IMR-90 (cell line): ENCODE measurements at regions not wholly inside any gene's neighbourhood (a gene's known extent, or its start where the extent isn't known, plus 50 kb on each side); places are given as distances from the start of the nearest gene placed in this dataset.

Experiments
- ATAC-seq: fragments of 200-7000 bp; cut with Tn5 transposase; 2 replicates; pipeline ENCODE4 v1.9.1; 2020; ENCODE audit warnings: low read depth, mild to moderate bottlenecking, moderate library complexity
- BruUV-seq: library from RNA; stranded (reverse); fragments of 400-500 nt; replicated peaks from 2 replicates; lab custom pipeline; 2021; lab: Mats Ljungman, UMichigan
- CTCF ChIA-PET: fragments of 300-600 bp; formaldehyde crosslinking; extraction: SDS; loops from one replicate; lab custom pipeline; 2021; ENCODE audit warnings: antibody characterized with exemption; lab: Yijun Ruan, JAX
- POLR2A ChIA-PET: fragments of 300-600 bp; sonication (Branson Sonifier 250); formaldehyde crosslinking; loops from one replicate; lab custom pipeline; 2022; ENCODE audit warnings: antibody characterized with exemption; ENCODE audit not compliant: unreplicated experiment; lab: Charles Lee
- DNase-seq: peaks from one replicate; pipeline ENCODE4 v3.0.0; 2013
- H2AFZ ChIP-seq: replicated peaks from 2 replicates; pipeline ENCODE3; 2013; ENCODE audit warnings: low read length, mild to moderate bottlenecking; ENCODE audit not compliant: poor library complexity
- H2AK5ac ChIP-seq: 2 replicates; pipeline ENCODE4 v1.6.1; 2013; ENCODE audit warnings: low read depth, low read length, inconsistent platforms
- H2AK9ac ChIP-seq: replicated peaks from 2 replicates; pipeline ENCODE3; 2013; ENCODE audit warnings: mild to moderate bottlenecking, low read depth, low read length, moderate library complexity; ENCODE audit not compliant: poor library complexity
- H2BK120ac ChIP-seq: 2 replicates; pipeline ENCODE4 v1.6.1; 2013; ENCODE audit warnings: low read depth, low read length, inconsistent platforms
- H2BK15ac ChIP-seq: 3 replicates; pipeline ENCODE4 v1.6.1; 2013; ENCODE audit warnings: low read depth, low read length, inconsistent platforms
- H2BK20ac ChIP-seq: 2 replicates; pipeline ENCODE4 v1.6.1; 2013; ENCODE audit warnings: low read depth, mild to moderate bottlenecking, inconsistent platforms, low read length, moderate library complexity
- H2BK5ac ChIP-seq: 2 replicates; pipeline ENCODE4 v1.6.1; 2013; ENCODE audit warnings: mild to moderate bottlenecking, low read depth, low read length, inconsistent platforms; ENCODE audit not compliant: poor library complexity, severe bottlenecking
- H3K14ac ChIP-seq: replicated peaks from 2 replicates; pipeline ENCODE4 v1.6.1; 2013; ENCODE audit warnings: low read depth, low read length, inconsistent platforms
- H3K18ac ChIP-seq: 2 replicates; pipeline ENCODE4 v1.6.1; 2013; ENCODE audit warnings: low read depth, low read length, control low read depth
- H3K23ac ChIP-seq: 2 replicates; pipeline ENCODE4 v1.6.1; 2013; ENCODE audit warnings: low read depth, low read length, inconsistent platforms
- H3K27ac ChIP-seq: 2 replicates; pipeline ENCODE4 v1.5.1; 2013; ENCODE audit warnings: mild to moderate bottlenecking, control low read depth, low read length; ENCODE audit not compliant: insufficient read depth
- H3K27me3 ChIP-seq: 2 replicates; pipeline ENCODE4 v1.6.1; 2013; ENCODE audit warnings: low read length; ENCODE audit not compliant: control insufficient read depth, insufficient read depth
- H3K36me3 ChIP-seq: 2 replicates; pipeline ENCODE4 v1.6.1; 2013; ENCODE audit warnings: low read length, mixed read lengths; ENCODE audit not compliant: control insufficient read depth, insufficient read depth
- H3K4ac ChIP-seq: 2 replicates; pipeline ENCODE4 v1.6.1; 2013; ENCODE audit warnings: low read depth, low read length, inconsistent platforms
- H3K4me1 ChIP-seq: 2 replicates; pipeline ENCODE4 v1.6.1; 2013; ENCODE audit warnings: low read length, mixed read lengths; ENCODE audit not compliant: control insufficient read depth, insufficient read depth
- H3K4me2 ChIP-seq: 2 replicates; pipeline ENCODE4 v1.6.1; 2013; ENCODE audit warnings: low read depth, mild to moderate bottlenecking, control low read depth, low read length, moderate library complexity
- H3K4me3 ChIP-seq: 2 replicates; pipeline ENCODE4 v1.5.1; 2013; ENCODE audit warnings: low read depth, mild to moderate bottlenecking, control low read depth, low read length, moderate library complexity; ENCODE audit not compliant: insufficient read depth
- H3K56ac ChIP-seq: 2 replicates; pipeline ENCODE4 v1.6.1; 2013; ENCODE audit warnings: low read length, inconsistent platforms; ENCODE audit not compliant: insufficient read depth; ENCODE audit errors: extremely low read depth
- H3K79me1 ChIP-seq, 2 experiments: 2 replicates each; pipeline ENCODE4 v1.6.1; 2013; ENCODE audit warnings: low read length in 2 of 2, inconsistent platforms in 1 of 2, low read depth in 1 of 2
- H3K9ac ChIP-seq: 2 replicates; pipeline ENCODE4 v1.6.1; 2013; ENCODE audit warnings: low read depth, low read length, control low read depth
- H3K9me1 ChIP-seq: 2 replicates; pipeline ENCODE4 v1.6.1; 2013; ENCODE audit warnings: low read length, inconsistent platforms; ENCODE audit not compliant: insufficient read depth
- H3K9me3 ChIP-seq: 2 replicates; pipeline ENCODE4 v1.6.1; 2013; ENCODE audit warnings: low read length; ENCODE audit not compliant: control insufficient read depth, insufficient read depth
- H4K20me1 ChIP-seq: 2 replicates; pipeline ENCODE4 v1.6.1; 2013; ENCODE audit warnings: low read length, inconsistent platforms; ENCODE audit not compliant: insufficient read depth
- H4K5ac ChIP-seq: 2 replicates; pipeline ENCODE4 v1.6.1; 2013; ENCODE audit warnings: mild to moderate bottlenecking, low read depth, low read length, control low read depth
- H4K8ac ChIP-seq, 2 experiments: 2 replicates each; pipeline ENCODE4 v1.6.1; 2013; ENCODE audit warnings: low read depth in 2 of 2, low read length in 2 of 2, control low read depth in 1 of 2, inconsistent platforms in 1 of 2
- H4K91ac ChIP-seq: 2 replicates; pipeline ENCODE4 v1.6.1; 2013; ENCODE audit warnings: low read depth, low read length, inconsistent platforms; ENCODE audit not compliant: insufficient read depth
- BHLHE40 ChIP-seq: fragments of 150-350 bp; IDR thresholded peaks from 2 replicates; pipeline ENCODE4 v1.6.1; 2016; ENCODE audit warnings: mild to moderate bottlenecking, low read depth, low read length
- CEBPB ChIP-seq: IDR thresholded peaks from 2 replicates; pipeline ENCODE4 v1.6.1; 2012; ENCODE audit warnings: low read depth, low read length, improper control_type of control experiment
- FOS ChIP-seq: fragments of 150-350 bp; IDR thresholded peaks from 2 replicates; pipeline ENCODE4 v1.6.1; 2016; ENCODE audit warnings: low read depth, low read length
- MAFK ChIP-seq: IDR thresholded peaks from 2 replicates; pipeline ENCODE4 v1.6.1; 2012; ENCODE audit warnings: low read depth, low read length, improper control_type of control experiment
- MAZ ChIP-seq: IDR thresholded peaks from 2 replicates; pipeline ENCODE4 v1.6.1; 2012; ENCODE audit warnings: low read depth, mild to moderate bottlenecking, low read length, improper control_type of control experiment, moderate library complexity, borderline replicate concordance
- MXI1 ChIP-seq: IDR thresholded peaks from 2 replicates; pipeline ENCODE4 v1.6.1; 2012; ENCODE audit warnings: low read depth, mild to moderate bottlenecking, low read length, moderate library complexity, borderline replicate concordance
- NFE2L2 ChIP-seq: fragments of 150-350 bp; IDR thresholded peaks from 2 replicates; pipeline ENCODE4 v1.6.1; 2016; ENCODE audit warnings: low read depth, mild to moderate bottlenecking, low read length
- RCOR1 ChIP-seq: IDR thresholded peaks from 2 replicates; pipeline ENCODE4 v1.6.1; 2012; ENCODE audit warnings: mild to moderate bottlenecking, low read length, improper control_type of control experiment; ENCODE audit not compliant: insufficient replicate concordance
- RFX5 ChIP-seq: IDR thresholded peaks from 2 replicates; pipeline ENCODE4 v1.8.0; 2012; ENCODE audit warnings: low read depth, mild to moderate bottlenecking, low read length, moderate library complexity
- SMC3 ChIP-seq: fragments of 150-350 bp; IDR thresholded peaks from 2 replicates; pipeline ENCODE4 v1.6.1; 2016; ENCODE audit warnings: low read depth, mild to moderate bottlenecking, antibody characterized with exemption, low read length, moderate library complexity
- WGBS, 2 experiments: methylation state at CpG; one replicate each; pipeline versions ENCODE4 v1.1.5 to v1.1.7; 2013; ENCODE audit warnings: missing lambda C conversion rate in 2 of 2; ENCODE audit not compliant: insufficient read length in 1 of 2; ENCODE audit errors: extremely low coverage in 2 of 2; 5-methylcytosine and 5-hydroxymethylcytosine counted together
- dilution Hi-C: fragments of 300-500 bp; cut with HindIII; formaldehyde crosslinking; loops from one replicate; pipeline ENCODE4 v1.14.3; 2018; ENCODE audit warnings: low sequenced_read_pairs; ENCODE audit not compliant: unreplicated experiment
- in situ Hi-C: fragments of 300-500 bp; cut with MboI; formaldehyde crosslinking; loops from 3 replicates; pipeline ENCODE4 v1.14.3; 2019; ENCODE audit warnings: low sequenced_read_pairs, inconsistent platforms, mixed read lengths
- intact Hi-C: fragments of 100-400 bp; cut with micrococcal nuclease; formaldehyde crosslinking; loops from 2 replicates; pipeline ENCODE4 v1.10.0; 2022
- TF ChIP-seq, protein P1 (sequence below): fragments of 150-350 bp; IDR thresholded peaks from 2 replicates; pipeline ENCODE4 v1.6.1; 2016; ENCODE audit warnings: low read depth, mild to moderate bottlenecking, low read length, moderate library complexity, borderline replicate concordance

DNA sequence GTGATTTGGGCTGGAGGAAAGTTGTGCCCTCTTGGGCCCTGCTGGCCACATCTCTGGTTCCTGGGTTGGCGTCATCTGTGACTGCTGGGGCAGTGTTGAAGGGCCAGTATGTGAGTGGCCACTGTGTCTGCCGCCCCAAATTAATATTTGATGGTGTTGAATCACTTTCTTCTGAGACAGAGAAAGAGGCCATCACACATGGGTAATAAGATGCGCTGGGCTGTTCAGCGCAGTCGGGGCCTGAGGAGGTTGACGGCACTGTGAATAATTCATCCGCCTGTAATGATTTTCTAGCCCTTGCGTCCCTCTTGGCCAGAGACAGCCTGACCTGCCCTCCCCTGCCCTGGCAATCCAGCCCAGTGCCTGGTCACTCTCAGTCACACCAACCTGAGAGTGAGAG is 56.2 kb upstream of the BEGAIN start:
- BruUV-seq, result no TSS peak
- no peak overlapping the region for H2AFZ ChIP-seq
- H2AK9ac ChIP-seq, result no peak overlapping the region
- DNase-seq, result no peak
- dilution Hi-C loops, result no loop called here
- H4K5ac ChIP-seq, result no peak overlapping the region
- no peak overlapping the region for H3K23ac ChIP-seq
- H2BK120ac ChIP-seq, result no peak overlapping the region
- no peak overlapping the region for H4K8ac ChIP-seq
- no peak overlapping the region for H2AK5ac ChIP-seq
- no peak overlapping the region for H2BK5ac ChIP-seq
- no peaks in the 10 kb centered on the region for H3K79me1 ChIP-seq
- H2BK20ac ChIP-seq, result no peak overlapping the region
- in situ Hi-C loops, result loop anchor here (10.0 kb wide), 1 partner anchor 229 kb away; no protein-coding TSS in a partner anchor
- H3K27me3 ChIP-seq, result peaks cover 22% of the 10 kb centered on the region
- ATAC-seq, result no peak
- no peak overlapping the region for H4K91ac ChIP-seq
- no peak overlapping the region for H3K14ac ChIP-seq
- H3K9me3 ChIP-seq, result peaks cover 2% of the 10 kb centered on the region; the same call in 1 of the 2 replicates
- H3K9me1 ChIP-seq, result no peaks in the 10 kb centered on the region
- ChIA-PET POLR2A (no interaction called here), CTCF (interaction anchor here (3.0 kb wide), 1 partner anchor 203 kb away, joined by 15 read pairs; no protein-coding TSS in a partner anchor)
- no peak overlapping the region for H3K18ac ChIP-seq
- no peak overlapping the region for H3K4me3 ChIP-seq
- H3K4me2 ChIP-seq, result no peak overlapping the region
- H3K4me1 ChIP-seq, result no peaks in the 10 kb centered on the region; the same call in 1 of the 2 replicates
- TF ChIP-seq, protein P1, sequence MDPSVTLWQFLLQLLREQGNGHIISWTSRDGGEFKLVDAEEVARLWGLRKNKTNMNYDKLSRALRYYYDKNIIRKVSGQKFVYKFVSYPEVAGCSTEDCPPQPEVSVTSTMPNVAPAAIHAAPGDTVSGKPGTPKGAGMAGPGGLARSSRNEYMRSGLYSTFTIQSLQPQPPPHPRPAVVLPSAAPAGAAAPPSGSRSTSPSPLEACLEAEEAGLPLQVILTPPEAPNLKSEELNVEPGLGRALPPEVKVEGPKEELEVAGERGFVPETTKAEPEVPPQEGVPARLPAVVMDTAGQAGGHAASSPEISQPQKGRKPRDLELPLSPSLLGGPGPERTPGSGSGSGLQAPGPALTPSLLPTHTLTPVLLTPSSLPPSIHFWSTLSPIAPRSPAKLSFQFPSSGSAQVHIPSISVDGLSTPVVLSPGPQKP, result no peak
- TF ChIP-seq MAFK, result no peak
- TF ChIP-seq FOS, result no peak
- no peak for TF ChIP-seq RFX5
- TF ChIP-seq NFE2L2, result no peak
- TF ChIP-seq MAZ, result no peak
- TF ChIP-seq BHLHE40, result no peak
- no peak for TF ChIP-seq MXI1
- no peak for TF ChIP-seq CEBPB
- TF ChIP-seq RCOR1, result no peak
- no peak for TF ChIP-seq SMC3
- H4K20me1 ChIP-seq, result no peaks in the 10 kb centered on the region
- intact Hi-C loops, result no loop called here
- H3K9ac ChIP-seq, result no peak overlapping the region
- no peak overlapping the region for H2BK15ac ChIP-seq
- 100% methylated on average over 3 of the region's 8 CpGs; no CpG with 5 or more reads in 1 of the 2 experiments for WGBS, 2 experiments
- H3K4ac ChIP-seq, result no peak overlapping the region
- no peak overlapping the region for H3K27ac ChIP-seq
- H3K56ac ChIP-seq, result no peak overlapping the region
- no peaks in the 10 kb centered on the region for H3K36me3 ChIP-seq
